IMR-90 (cell line): ENCODE measurements at regions not wholly inside any gene's neighbourhood (a gene's known extent, or its start where the extent isn't known, plus 50 kb on each side); places are given as distances from the start of the nearest gene placed in this dataset.

ENCODE experiments used
- ATAC-seq: fragments of 200-7000 bp; cut with Tn5 transposase; 2 replicates; pipeline ENCODE4 v1.9.1; 2020; ENCODE audit warnings: low read depth, mild to moderate bottlenecking, moderate library complexity
- BruUV-seq: library from RNA; stranded (reverse); fragments of 400-500 nt; replicated peaks from 2 replicates; lab custom pipeline; 2021; lab: Mats Ljungman, UMichigan
- CTCF ChIA-PET: fragments of 300-600 bp; formaldehyde crosslinking; extraction: SDS; loops from one replicate; lab custom pipeline; 2021; ENCODE audit warnings: antibody characterized with exemption; lab: Yijun Ruan, JAX
- POLR2A ChIA-PET: fragments of 300-600 bp; sonication (Branson Sonifier 250); formaldehyde crosslinking; loops from one replicate; lab custom pipeline; 2022; ENCODE audit warnings: antibody characterized with exemption; ENCODE audit not compliant: unreplicated experiment; lab: Charles Lee
- DNase-seq: peaks from one replicate; pipeline ENCODE4 v3.0.0; 2013
- H2AFZ ChIP-seq: replicated peaks from 2 replicates; pipeline ENCODE3; 2013; ENCODE audit warnings: low read length, mild to moderate bottlenecking; ENCODE audit not compliant: poor library complexity
- H2AK5ac ChIP-seq: 2 replicates; pipeline ENCODE4 v1.6.1; 2013; ENCODE audit warnings: low read depth, low read length, inconsistent platforms
- H2AK9ac ChIP-seq: replicated peaks from 2 replicates; pipeline ENCODE3; 2013; ENCODE audit warnings: mild to moderate bottlenecking, low read depth, low read length, moderate library complexity; ENCODE audit not compliant: poor library complexity
- H2BK120ac ChIP-seq: 2 replicates; pipeline ENCODE4 v1.6.1; 2013; ENCODE audit warnings: low read depth, low read length, inconsistent platforms
- H2BK15ac ChIP-seq: 3 replicates; pipeline ENCODE4 v1.6.1; 2013; ENCODE audit warnings: low read depth, low read length, inconsistent platforms
- H2BK20ac ChIP-seq: 2 replicates; pipeline ENCODE4 v1.6.1; 2013; ENCODE audit warnings: low read depth, mild to moderate bottlenecking, inconsistent platforms, low read length, moderate library complexity
- H2BK5ac ChIP-seq: 2 replicates; pipeline ENCODE4 v1.6.1; 2013; ENCODE audit warnings: mild to moderate bottlenecking, low read depth, low read length, inconsistent platforms; ENCODE audit not compliant: poor library complexity, severe bottlenecking
- H3K14ac ChIP-seq: replicated peaks from 2 replicates; pipeline ENCODE4 v1.6.1; 2013; ENCODE audit warnings: low read depth, low read length, inconsistent platforms
- H3K18ac ChIP-seq: 2 replicates; pipeline ENCODE4 v1.6.1; 2013; ENCODE audit warnings: low read depth, low read length, control low read depth
- H3K23ac ChIP-seq: 2 replicates; pipeline ENCODE4 v1.6.1; 2013; ENCODE audit warnings: low read depth, low read length, inconsistent platforms
- H3K27ac ChIP-seq: 2 replicates; pipeline ENCODE4 v1.5.1; 2013; ENCODE audit warnings: mild to moderate bottlenecking, control low read depth, low read length; ENCODE audit not compliant: insufficient read depth
- H3K27me3 ChIP-seq: 2 replicates; pipeline ENCODE4 v1.6.1; 2013; ENCODE audit warnings: low read length; ENCODE audit not compliant: control insufficient read depth, insufficient read depth
- H3K36me3 ChIP-seq: 2 replicates; pipeline ENCODE4 v1.6.1; 2013; ENCODE audit warnings: low read length, mixed read lengths; ENCODE audit not compliant: control insufficient read depth, insufficient read depth
- H3K4ac ChIP-seq: 2 replicates; pipeline ENCODE4 v1.6.1; 2013; ENCODE audit warnings: low read depth, low read length, inconsistent platforms
- H3K4me1 ChIP-seq: 2 replicates; pipeline ENCODE4 v1.6.1; 2013; ENCODE audit warnings: low read length, mixed read lengths; ENCODE audit not compliant: control insufficient read depth, insufficient read depth
- H3K4me2 ChIP-seq: 2 replicates; pipeline ENCODE4 v1.6.1; 2013; ENCODE audit warnings: low read depth, mild to moderate bottlenecking, control low read depth, low read length, moderate library complexity
- H3K4me3 ChIP-seq: 2 replicates; pipeline ENCODE4 v1.5.1; 2013; ENCODE audit warnings: low read depth, mild to moderate bottlenecking, control low read depth, low read length, moderate library complexity; ENCODE audit not compliant: insufficient read depth
- H3K56ac ChIP-seq: 2 replicates; pipeline ENCODE4 v1.6.1; 2013; ENCODE audit warnings: low read length, inconsistent platforms; ENCODE audit not compliant: insufficient read depth; ENCODE audit errors: extremely low read depth
- H3K79me1 ChIP-seq, 2 experiments: 2 replicates each; pipeline ENCODE4 v1.6.1; 2013; ENCODE audit warnings: low read length in 2 of 2, inconsistent platforms in 1 of 2, low read depth in 1 of 2
- H3K9ac ChIP-seq: 2 replicates; pipeline ENCODE4 v1.6.1; 2013; ENCODE audit warnings: low read depth, low read length, control low read depth
- H3K9me1 ChIP-seq: 2 replicates; pipeline ENCODE4 v1.6.1; 2013; ENCODE audit warnings: low read length, inconsistent platforms; ENCODE audit not compliant: insufficient read depth
- H3K9me3 ChIP-seq: 2 replicates; pipeline ENCODE4 v1.6.1; 2013; ENCODE audit warnings: low read length; ENCODE audit not compliant: control insufficient read depth, insufficient read depth
- H4K20me1 ChIP-seq: 2 replicates; pipeline ENCODE4 v1.6.1; 2013; ENCODE audit warnings: low read length, inconsistent platforms; ENCODE audit not compliant: insufficient read depth
- H4K5ac ChIP-seq: 2 replicates; pipeline ENCODE4 v1.6.1; 2013; ENCODE audit warnings: mild to moderate bottlenecking, low read depth, low read length, control low read depth
- H4K8ac ChIP-seq, 2 experiments: 2 replicates each; pipeline ENCODE4 v1.6.1; 2013; ENCODE audit warnings: low read depth in 2 of 2, low read length in 2 of 2, control low read depth in 1 of 2, inconsistent platforms in 1 of 2
- H4K91ac ChIP-seq: 2 replicates; pipeline ENCODE4 v1.6.1; 2013; ENCODE audit warnings: low read depth, low read length, inconsistent platforms; ENCODE audit not compliant: insufficient read depth
- BHLHE40 ChIP-seq: fragments of 150-350 bp; IDR thresholded peaks from 2 replicates; pipeline ENCODE4 v1.6.1; 2016; ENCODE audit warnings: mild to moderate bottlenecking, low read depth, low read length
- CEBPB ChIP-seq: IDR thresholded peaks from 2 replicates; pipeline ENCODE4 v1.6.1; 2012; ENCODE audit warnings: low read depth, low read length, improper control_type of control experiment
- CHD1 ChIP-seq: IDR thresholded peaks from 2 replicates; pipeline ENCODE4 v1.6.1; 2012; ENCODE audit warnings: low read depth, low read length, improper control_type of control experiment
- FOS ChIP-seq: fragments of 150-350 bp; IDR thresholded peaks from 2 replicates; pipeline ENCODE4 v1.6.1; 2016; ENCODE audit warnings: low read depth, low read length
- MAFK ChIP-seq: IDR thresholded peaks from 2 replicates; pipeline ENCODE4 v1.6.1; 2012; ENCODE audit warnings: low read depth, low read length, improper control_type of control experiment
- MAZ ChIP-seq: IDR thresholded peaks from 2 replicates; pipeline ENCODE4 v1.6.1; 2012; ENCODE audit warnings: low read depth, mild to moderate bottlenecking, low read length, improper control_type of control experiment, moderate library complexity, borderline replicate concordance
- MXI1 ChIP-seq: IDR thresholded peaks from 2 replicates; pipeline ENCODE4 v1.6.1; 2012; ENCODE audit warnings: low read depth, mild to moderate bottlenecking, low read length, moderate library complexity, borderline replicate concordance
- NFE2L2 ChIP-seq: fragments of 150-350 bp; IDR thresholded peaks from 2 replicates; pipeline ENCODE4 v1.6.1; 2016; ENCODE audit warnings: low read depth, mild to moderate bottlenecking, low read length
- POLR2A ChIP-seq: IDR thresholded peaks from 2 replicates; pipeline ENCODE4 v1.6.1; 2012; ENCODE audit warnings: mild to moderate bottlenecking, low read depth, low read length
- RAD21 ChIP-seq: IDR thresholded peaks from 2 replicates; pipeline ENCODE4 v1.6.1; 2012; ENCODE audit warnings: low read length, improper control_type of control experiment
- RCOR1 ChIP-seq: IDR thresholded peaks from 2 replicates; pipeline ENCODE4 v1.6.1; 2012; ENCODE audit warnings: mild to moderate bottlenecking, low read length, improper control_type of control experiment; ENCODE audit not compliant: insufficient replicate concordance
- RFX5 ChIP-seq: IDR thresholded peaks from 2 replicates; pipeline ENCODE4 v1.8.0; 2012; ENCODE audit warnings: low read depth, mild to moderate bottlenecking, low read length, moderate library complexity
- SMC3 ChIP-seq: fragments of 150-350 bp; IDR thresholded peaks from 2 replicates; pipeline ENCODE4 v1.6.1; 2016; ENCODE audit warnings: low read depth, mild to moderate bottlenecking, antibody characterized with exemption, low read length, moderate library complexity
- WGBS, 2 experiments: methylation state at CpG; one replicate each; pipeline versions ENCODE4 v1.1.5 to v1.1.7; 2013; ENCODE audit warnings: missing lambda C conversion rate in 2 of 2; ENCODE audit not compliant: insufficient read length in 1 of 2; ENCODE audit errors: extremely low coverage in 2 of 2; 5-methylcytosine and 5-hydroxymethylcytosine counted together
- dilution Hi-C: fragments of 300-500 bp; cut with HindIII; formaldehyde crosslinking; loops from one replicate; pipeline ENCODE4 v1.14.3; 2018; ENCODE audit warnings: low sequenced_read_pairs; ENCODE audit not compliant: unreplicated experiment
- in situ Hi-C: fragments of 300-500 bp; cut with MboI; formaldehyde crosslinking; loops from 3 replicates; pipeline ENCODE4 v1.14.3; 2019; ENCODE audit warnings: low sequenced_read_pairs, inconsistent platforms, mixed read lengths
- intact Hi-C: fragments of 100-400 bp; cut with micrococcal nuclease; formaldehyde crosslinking; loops from 2 replicates; pipeline ENCODE4 v1.10.0; 2022
- TF ChIP-seq, protein P1 (sequence below): conservative IDR thresholded peaks from 2 replicates; pipeline ENCODE4 v1.5.1; 2012; ENCODE audit warnings: mild to moderate bottlenecking, low read depth, low read length, improper control_type of control experiment
- TF ChIP-seq, protein P2 (sequence below): fragments of 150-350 bp; IDR thresholded peaks from 2 replicates; pipeline ENCODE4 v1.6.1; 2016; ENCODE audit warnings: low read depth, mild to moderate bottlenecking, low read length, moderate library complexity, borderline replicate concordance
- TF ChIP-seq, protein P3 (sequence below): fragments of 150-350 bp; IDR thresholded peaks from 2 replicates; pipeline ENCODE4 v1.6.1; 2017; ENCODE audit warnings: mild to moderate bottlenecking, antibody characterized with exemption, low read length, low read depth

DNA sequence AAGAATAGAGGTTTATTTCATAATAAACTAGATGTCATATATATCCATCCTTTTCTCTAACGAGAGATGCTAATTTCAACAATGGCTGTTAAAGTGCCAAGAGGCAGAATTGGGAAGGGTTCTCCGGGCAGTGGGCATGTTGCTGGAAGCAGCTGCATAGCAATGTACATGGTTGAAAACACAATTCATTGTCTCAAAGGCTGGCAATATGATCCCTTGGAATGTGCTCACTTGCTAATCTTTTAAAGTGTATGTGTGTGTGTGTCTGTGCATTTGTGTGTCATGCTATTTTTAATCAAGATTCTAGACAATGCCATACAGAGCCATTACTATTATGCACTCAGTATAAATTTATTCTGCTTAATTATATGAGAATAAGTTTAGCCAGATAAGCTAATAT, 1020.3 kb downstream of the NAALADL2 start:
- POLR2A ChIA-PET = no interaction called here
- Histone ChIP-seq H2BK120ac (no peak overlapping the region), H3K27ac (no peak overlapping the region), H2BK15ac (no peak overlapping the region), H3K9ac (no peak overlapping the region), H4K20me1 (no peaks in the 10 kb centered on the region), H3K27me3 (no peaks in the 10 kb centered on the region), H2AFZ (no peak overlapping the region), H4K91ac (no peak overlapping the region), H3K9me1 (no peaks in the 10 kb centered on the region), H2AK9ac (no peak overlapping the region), H3K23ac (no peak overlapping the region), H3K36me3 (no peaks in the 10 kb centered on the region), H3K79me1 (no peaks in the 10 kb centered on the region), H4K8ac (no peak overlapping the region), H3K4me1 (no peaks in the 10 kb centered on the region), H3K4me2 (no peak overlapping the region), H2BK5ac (no peak overlapping the region), H2AK5ac (no peak overlapping the region), H4K5ac (no peak overlapping the region), H2BK20ac (no peak overlapping the region), H3K9me3 (no peaks in the 10 kb centered on the region), H3K18ac (no peak overlapping the region), H3K56ac (no peak overlapping the region), H3K4me3 (no peak overlapping the region), H3K14ac (no peak overlapping the region), H3K4ac (no peak overlapping the region)
- CTCF ChIA-PET = no interaction called here
- ATAC-seq (no peak), DNase-seq (no peak)
- WGBS, 2 experiments = no CpG with 5 or more reads among the region's 2 CpGs
- no TSS peak for BruUV-seq
- intact Hi-C loops = no loop called here
- in situ Hi-C loops = no loop called here
- TF ChIP-seq MXI1 = no peak
- TF ChIP-seq BHLHE40 = no peak
- TF ChIP-seq, protein P1, sequence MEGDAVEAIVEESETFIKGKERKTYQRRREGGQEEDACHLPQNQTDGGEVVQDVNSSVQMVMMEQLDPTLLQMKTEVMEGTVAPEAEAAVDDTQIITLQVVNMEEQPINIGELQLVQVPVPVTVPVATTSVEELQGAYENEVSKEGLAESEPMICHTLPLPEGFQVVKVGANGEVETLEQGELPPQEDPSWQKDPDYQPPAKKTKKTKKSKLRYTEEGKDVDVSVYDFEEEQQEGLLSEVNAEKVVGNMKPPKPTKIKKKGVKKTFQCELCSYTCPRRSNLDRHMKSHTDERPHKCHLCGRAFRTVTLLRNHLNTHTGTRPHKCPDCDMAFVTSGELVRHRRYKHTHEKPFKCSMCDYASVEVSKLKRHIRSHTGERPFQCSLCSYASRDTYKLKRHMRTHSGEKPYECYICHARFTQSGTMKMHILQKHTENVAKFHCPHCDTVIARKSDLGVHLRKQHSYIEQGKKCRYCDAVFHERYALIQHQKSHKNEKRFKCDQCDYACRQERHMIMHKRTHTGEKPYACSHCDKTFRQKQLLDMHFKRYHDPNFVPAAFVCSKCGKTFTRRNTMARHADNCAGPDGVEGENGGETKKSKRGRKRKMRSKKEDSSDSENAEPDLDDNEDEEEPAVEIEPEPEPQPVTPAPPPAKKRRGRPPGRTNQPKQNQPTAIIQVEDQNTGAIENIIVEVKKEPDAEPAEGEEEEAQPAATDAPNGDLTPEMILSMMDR = no peak
- TF ChIP-seq RCOR1 = no peak
- no peak for TF ChIP-seq CEBPB
- TF ChIP-seq SMC3 = no peak
- no peak for TF ChIP-seq CHD1
- no peak for TF ChIP-seq NFE2L2
- TF ChIP-seq MAZ = no peak
- TF ChIP-seq, protein P2, sequence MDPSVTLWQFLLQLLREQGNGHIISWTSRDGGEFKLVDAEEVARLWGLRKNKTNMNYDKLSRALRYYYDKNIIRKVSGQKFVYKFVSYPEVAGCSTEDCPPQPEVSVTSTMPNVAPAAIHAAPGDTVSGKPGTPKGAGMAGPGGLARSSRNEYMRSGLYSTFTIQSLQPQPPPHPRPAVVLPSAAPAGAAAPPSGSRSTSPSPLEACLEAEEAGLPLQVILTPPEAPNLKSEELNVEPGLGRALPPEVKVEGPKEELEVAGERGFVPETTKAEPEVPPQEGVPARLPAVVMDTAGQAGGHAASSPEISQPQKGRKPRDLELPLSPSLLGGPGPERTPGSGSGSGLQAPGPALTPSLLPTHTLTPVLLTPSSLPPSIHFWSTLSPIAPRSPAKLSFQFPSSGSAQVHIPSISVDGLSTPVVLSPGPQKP = no peak
- TF ChIP-seq MAFK = no peak
- no peak for TF ChIP-seq FOS
- TF ChIP-seq, protein P3, sequence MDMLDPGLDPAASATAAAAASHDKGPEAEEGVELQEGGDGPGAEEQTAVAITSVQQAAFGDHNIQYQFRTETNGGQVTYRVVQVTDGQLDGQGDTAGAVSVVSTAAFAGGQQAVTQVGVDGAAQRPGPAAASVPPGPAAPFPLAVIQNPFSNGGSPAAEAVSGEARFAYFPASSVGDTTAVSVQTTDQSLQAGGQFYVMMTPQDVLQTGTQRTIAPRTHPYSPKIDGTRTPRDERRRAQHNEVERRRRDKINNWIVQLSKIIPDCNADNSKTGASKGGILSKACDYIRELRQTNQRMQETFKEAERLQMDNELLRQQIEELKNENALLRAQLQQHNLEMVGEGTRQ = no peak
- TF ChIP-seq RFX5 = no peak
- no peak for TF ChIP-seq POLR2A
- no peak for TF ChIP-seq RAD21
- dilution Hi-C loops = no loop called here
